ENCODE measurements at regions not wholly inside any gene's neighbourhood (a gene's known extent, or its start where the extent isn't known, plus 50 kb on each side); places are given as distances from the start of the nearest gene placed in this dataset.

GRCh38 chr4:153954654-153955053 lies 165.8 kb upstream of the SFRP2 start:
- Histone ChIP-seq H3K9me3 (ENCODE audit: control insufficient read depth, insufficient read depth, low read depth, low read length) (no peaks in the 10 kb centered on the region), H3K4me2 (ENCODE audit: extremely low read depth, insufficient read depth, low read length) (no peak overlapping the region), H3K9ac (ENCODE audit: insufficient read depth, low read length) (no peak overlapping the region), H3K4me3 (replicated peaks in 1 of 4; ENCODE audit: control extremely low read depth in 1 of 4, insufficient read depth in 1 of 4, low read depth in 3 of 4, low read length in 4 of 4) (no peak overlapping the region), H3K4me1 (ENCODE audit: control insufficient read depth, extremely low read depth, insufficient read depth, low read length) (no peaks in the 10 kb centered on the region), H3K36me3 (ENCODE audit: control insufficient read depth, insufficient read depth, low read length) (no peaks in the 10 kb centered on the region), H3K79me2 (ENCODE audit: control insufficient read depth, insufficient read depth, low read length) (no peaks in the 10 kb centered on the region), H3K27me3 (ENCODE audit: control insufficient read depth, insufficient read depth, low read length) (no peaks in the 10 kb centered on the region), H4K20me1 (ENCODE audit: control insufficient read depth, extremely low read depth, insufficient read depth, low read length) (no peaks in the 10 kb centered on the region), H3K27ac (ENCODE audit: insufficient read depth, low read length) (no peak overlapping the region), H2AFZ (ENCODE audit: low read length) (no peak overlapping the region)
- no peak for DNase-seq (ENCODE audit: low read depth in 2 of 2)
- TF ChIP-seq EZH2 (IDR thresholded peaks at IDR 0.05; ENCODE audit: low read length, missing control alignments): no peak
- no peak for TF ChIP-seq CTCF (conservative IDR thresholded peaks at IDR 0.05 in 1 of 2, IDR thresholded peaks at IDR 0.05 in 1 of 2; ENCODE audit: low read depth in 1 of 2, low read length in 2 of 2)

GRCh38 chr4:153950100-153950979 lies 161.5 kb upstream of the SFRP2 start:
- H2AFZ ChIP-seq (ENCODE audit: low read length): no peak overlapping the region
- no peaks in the 10 kb centered on the region for H3K27me3 ChIP-seq (ENCODE audit: control insufficient read depth, insufficient read depth, low read length)
- no peak overlapping the region for H3K4me3 ChIP-seq (replicated peaks in 1 of 4; ENCODE audit: control extremely low read depth in 1 of 4, insufficient read depth in 1 of 4, low read depth in 3 of 4, low read length in 4 of 4)

GRCh38 chr4:153948041-153948440 lies 159.2 kb upstream of the SFRP2 start:
- Histone ChIP-seq H3K9ac (ENCODE audit: insufficient read depth, low read length) (no peak overlapping the region), H3K27ac (ENCODE audit: insufficient read depth, low read length) (no peak overlapping the region), H3K9me3 (ENCODE audit: control insufficient read depth, insufficient read depth, low read depth, low read length) (no peaks in the 10 kb centered on the region), H4K20me1 (ENCODE audit: control insufficient read depth, extremely low read depth, insufficient read depth, low read length) (no peaks in the 10 kb centered on the region), H3K79me2 (ENCODE audit: control insufficient read depth, insufficient read depth, low read length) (no peaks in the 10 kb centered on the region), H2AFZ (ENCODE audit: low read length) (no peak overlapping the region), H3K36me3 (ENCODE audit: control insufficient read depth, insufficient read depth, low read length) (no peaks in the 10 kb centered on the region), H3K4me2 (ENCODE audit: extremely low read depth, insufficient read depth, low read length) (no peak overlapping the region), H3K4me1 (ENCODE audit: control insufficient read depth, extremely low read depth, insufficient read depth, low read length) (no peaks in the 10 kb centered on the region), H3K4me3 (replicated peaks in 1 of 4; ENCODE audit: control extremely low read depth in 1 of 4, insufficient read depth in 1 of 4, low read depth in 3 of 4, low read length in 4 of 4) (no peak overlapping the region), H3K27me3 (ENCODE audit: control insufficient read depth, insufficient read depth, low read length) (no peaks in the 10 kb centered on the region)
- no peak for DNase-seq (ENCODE audit: low read depth in 2 of 2)
- TF ChIP-seq CTCF (conservative IDR thresholded peaks at IDR 0.05 in 1 of 2, IDR thresholded peaks at IDR 0.05 in 1 of 2; ENCODE audit: low read depth in 1 of 2, low read length in 2 of 2) (no peak), EZH2 (IDR thresholded peaks at IDR 0.05; ENCODE audit: low read length, missing control alignments) (no peak)

More at GRCh38 chr4:153950100-153950979, 161.5 kb upstream of the SFRP2 start:
- Histone ChIP-seq H3K36me3 (ENCODE audit: control insufficient read depth, insufficient read depth, low read length) (no peaks in the 10 kb centered on the region), H3K79me2 (ENCODE audit: control insufficient read depth, insufficient read depth, low read length) (no peaks in the 10 kb centered on the region), H3K27ac (ENCODE audit: insufficient read depth, low read length) (no peak overlapping the region), H4K20me1 (ENCODE audit: control insufficient read depth, extremely low read depth, insufficient read depth, low read length) (no peaks in the 10 kb centered on the region), H3K9ac (ENCODE audit: insufficient read depth, low read length) (no peak overlapping the region), H3K4me2 (ENCODE audit: extremely low read depth, insufficient read depth, low read length) (no peak overlapping the region), H3K4me1 (ENCODE audit: control insufficient read depth, extremely low read depth, insufficient read depth, low read length) (no peaks in the 10 kb centered on the region), H3K9me3 (ENCODE audit: control insufficient read depth, insufficient read depth, low read depth, low read length) (no peaks in the 10 kb centered on the region)
- TF ChIP-seq EZH2 (IDR thresholded peaks at IDR 0.05; ENCODE audit: low read length, missing control alignments) (no peak), CTCF (conservative IDR thresholded peaks at IDR 0.05 in 1 of 2, IDR thresholded peaks at IDR 0.05 in 1 of 2; ENCODE audit: low read depth in 1 of 2, low read length in 2 of 2) (no peak)
- peak in 1 of 2 donors; percentile 35 for DNase-seq (ENCODE audit: low read depth in 2 of 2)
